ENCODE measurements at regions not wholly inside any gene's neighbourhood (a gene's known extent, or its start where the extent isn't known, plus 50 kb on each side); places are given as distances from the start of the nearest gene placed in this dataset.

DNA sequence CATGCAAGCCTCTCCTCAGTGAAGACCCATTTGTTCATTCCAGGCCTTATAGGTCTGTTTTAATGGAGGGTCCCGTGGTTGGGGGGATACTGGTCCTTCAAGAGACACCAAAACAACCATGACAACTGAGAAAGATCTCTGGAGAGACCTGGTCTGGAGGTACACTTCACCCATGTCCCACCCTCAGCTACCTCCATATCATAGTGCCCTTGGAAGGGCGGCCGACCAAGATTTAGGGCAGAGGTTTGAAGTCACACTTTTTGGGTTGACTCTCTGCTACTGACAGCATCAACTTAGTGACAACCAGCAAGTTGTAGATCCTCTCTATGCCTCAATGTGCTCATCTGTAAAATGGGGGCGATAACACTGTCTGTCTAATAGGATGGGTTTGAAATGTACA is 177.3 kb downstream of the TSHZ3 start:
- no peak for TF ChIP-seq CTCF (IDR thresholded peaks at IDR 0.05)
- TF ChIP-seq EZH2 (IDR thresholded peaks at IDR 0.05), result no peak
- no peak for TF ChIP-seq EZH2phosphoT487 (IDR thresholded peaks at IDR 0.05)

Measured in neural progenitor cell (in vitro differentiated cells).